Fibroblast of lung (primary cell): ENCODE measurements at regions not wholly inside any gene's neighbourhood (a gene's known extent, or its start where the extent isn't known, plus 50 kb on each side); places are given as distances from the start of the nearest gene placed in this dataset.

Experiments
- DNase-seq, 2 donors: peaks; one replicate each; pipeline versions ENCODE4 v3.0.0 to v3.0.0-alpha.2; 2010; ENCODE audit warnings: low read depth in 2 of 2
- H2AFZ ChIP-seq: 2 replicates; pipeline ENCODE4 v1.5.1; 2012; ENCODE audit warnings: low read length, control low read depth, inconsistent platforms
- H3K27ac ChIP-seq: 2 replicates; pipeline ENCODE4 v1.5.1; 2011; ENCODE audit warnings: low read length, control low read depth; ENCODE audit not compliant: insufficient read depth
- H3K27me3 ChIP-seq: 2 replicates; pipeline ENCODE4 v1.5.1; 2011; ENCODE audit warnings: mild to moderate bottlenecking, low read length; ENCODE audit not compliant: control insufficient read depth, insufficient read depth
- H3K36me3 ChIP-seq: 2 replicates; pipeline ENCODE4 v1.5.1; 2011; ENCODE audit warnings: low read length; ENCODE audit not compliant: control insufficient read depth, insufficient read depth
- H3K4me1 ChIP-seq: 2 replicates; pipeline ENCODE4 v1.5.1; 2011; ENCODE audit warnings: low read length; ENCODE audit not compliant: control insufficient read depth, insufficient read depth; ENCODE audit errors: extremely low read depth
- H3K4me2 ChIP-seq: 2 replicates; pipeline ENCODE4 v1.5.1; 2011; ENCODE audit warnings: low read length, control low read depth; ENCODE audit not compliant: insufficient read depth; ENCODE audit errors: extremely low read depth
- H3K4me3 ChIP-seq, 4 experiments: fragments of 200-600 bp in 1 of 4; sonication (generic) in 1 of 4; replicated peaks in 1 of 4; 2 replicates each; pipeline ENCODE4 v1.5.1; 2011 to 2016; ENCODE audit warnings: low read length in 4 of 4, low read depth in 3 of 4, mild to moderate bottlenecking in 3 of 4, control low read depth in 2 of 4, inconsistent platforms in 1 of 4, mixed read lengths in 1 of 4; ENCODE audit not compliant: insufficient read depth in 1 of 4; ENCODE audit errors: control extremely low read depth in 1 of 4
- H3K79me2 ChIP-seq: 2 replicates; pipeline ENCODE4 v1.5.1; 2012; ENCODE audit warnings: mild to moderate bottlenecking, low read length, inconsistent platforms; ENCODE audit not compliant: control insufficient read depth, insufficient read depth
- H3K9ac ChIP-seq: 2 replicates; pipeline ENCODE4 v1.5.1; 2011; ENCODE audit warnings: mild to moderate bottlenecking, low read length, control low read depth; ENCODE audit not compliant: insufficient read depth
- H3K9me3 ChIP-seq: 2 replicates; pipeline ENCODE4 v1.5.1; 2012; ENCODE audit warnings: low read depth, low read length; ENCODE audit not compliant: control insufficient read depth, insufficient read depth
- H4K20me1 ChIP-seq: 2 replicates; pipeline ENCODE4 v1.5.1; 2011; ENCODE audit warnings: low read length; ENCODE audit not compliant: control insufficient read depth, insufficient read depth; ENCODE audit errors: extremely low read depth
- EZH2 ChIP-seq: IDR thresholded peaks from 2 replicates; pipeline ENCODE4 v1.5.1; 2012; ENCODE audit warnings: low read length, control low read depth, mild to moderate bottlenecking; ENCODE audit errors: missing control alignments
- TF ChIP-seq, protein P1 (sequence below), 2 donors: IDR thresholded peaks in 1 of 2; conservative IDR thresholded peaks in 1 of 2; 1 replicate in 1 of 2; 2 replicates in 1 of 2; pipeline ENCODE4 v1.5.1; 2011 to 2012; ENCODE audit warnings: low read length in 2 of 2, control low read depth in 1 of 2, inconsistent platforms in 1 of 2, low read depth in 1 of 2, mild to moderate bottlenecking in 1 of 2

DNA sequence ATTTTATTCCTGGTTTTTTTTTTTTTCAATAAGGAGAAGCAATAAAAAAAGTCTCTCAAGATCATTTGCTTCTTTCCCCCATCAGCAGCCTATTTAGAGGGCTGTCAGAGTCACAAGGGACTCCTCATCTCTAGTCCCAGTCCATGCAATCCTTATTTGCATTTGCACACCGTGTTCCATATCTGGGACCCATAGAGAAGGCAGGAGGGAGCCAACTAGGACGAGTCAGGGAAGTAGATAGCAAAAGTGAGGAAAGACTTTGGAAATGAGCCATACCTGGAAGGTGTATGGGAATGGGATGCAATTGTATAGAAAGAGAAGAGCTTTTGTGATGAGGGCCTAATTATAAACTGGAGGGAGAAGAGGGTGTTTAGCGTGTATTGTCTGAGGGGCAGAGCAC lies 160.0 kb downstream of the PIK3R1 start:
- Histone ChIP-seq H3K9ac (no peak overlapping the region), H3K9me3 (no peaks in the 10 kb centered on the region), H3K79me2 (no peaks in the 10 kb centered on the region), H3K4me2 (no peak overlapping the region), H3K27ac (no peak overlapping the region), H3K27me3 (no peaks in the 10 kb centered on the region), H2AFZ (no peak overlapping the region), H3K36me3 (no peaks in the 10 kb centered on the region), H3K4me1 (no peaks in the 10 kb centered on the region), H3K4me3 (no peak overlapping the region), H4K20me1 (no peaks in the 10 kb centered on the region)
- TF ChIP-seq, protein P1, sequence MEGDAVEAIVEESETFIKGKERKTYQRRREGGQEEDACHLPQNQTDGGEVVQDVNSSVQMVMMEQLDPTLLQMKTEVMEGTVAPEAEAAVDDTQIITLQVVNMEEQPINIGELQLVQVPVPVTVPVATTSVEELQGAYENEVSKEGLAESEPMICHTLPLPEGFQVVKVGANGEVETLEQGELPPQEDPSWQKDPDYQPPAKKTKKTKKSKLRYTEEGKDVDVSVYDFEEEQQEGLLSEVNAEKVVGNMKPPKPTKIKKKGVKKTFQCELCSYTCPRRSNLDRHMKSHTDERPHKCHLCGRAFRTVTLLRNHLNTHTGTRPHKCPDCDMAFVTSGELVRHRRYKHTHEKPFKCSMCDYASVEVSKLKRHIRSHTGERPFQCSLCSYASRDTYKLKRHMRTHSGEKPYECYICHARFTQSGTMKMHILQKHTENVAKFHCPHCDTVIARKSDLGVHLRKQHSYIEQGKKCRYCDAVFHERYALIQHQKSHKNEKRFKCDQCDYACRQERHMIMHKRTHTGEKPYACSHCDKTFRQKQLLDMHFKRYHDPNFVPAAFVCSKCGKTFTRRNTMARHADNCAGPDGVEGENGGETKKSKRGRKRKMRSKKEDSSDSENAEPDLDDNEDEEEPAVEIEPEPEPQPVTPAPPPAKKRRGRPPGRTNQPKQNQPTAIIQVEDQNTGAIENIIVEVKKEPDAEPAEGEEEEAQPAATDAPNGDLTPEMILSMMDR (conservative IDR thresholded peaks at IDR 0.05 in 1 of 2, IDR thresholded peaks at IDR 0.05 in 1 of 2; ENCODE audit: low read depth in 1 of 2, low read length in 2 of 2) = no peak
- no peak for TF ChIP-seq EZH2
- DNase-seq = no peak

DNA sequence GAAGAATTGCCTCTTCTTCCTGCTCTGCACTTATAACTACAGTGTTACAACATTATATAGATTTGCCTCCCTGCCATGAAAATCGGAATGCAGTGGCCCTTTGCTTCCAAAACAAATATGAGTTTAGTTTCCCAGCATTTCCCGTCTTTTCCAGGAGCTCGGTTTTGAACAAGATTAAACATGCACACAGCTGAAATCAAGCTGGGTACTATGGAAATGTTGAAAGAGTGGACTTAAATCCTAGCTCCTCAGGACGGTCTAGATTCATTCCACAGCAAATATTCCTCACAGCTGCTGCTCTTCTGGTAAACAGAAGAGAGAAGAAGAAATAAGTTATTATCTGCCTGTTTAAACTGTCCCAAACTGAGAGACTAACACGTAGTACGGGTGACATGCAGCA lies 161.4 kb downstream of the PIK3R1 start:
- H3K36me3 ChIP-seq = no peaks in the 10 kb centered on the region
- peak in 1 of 2 donors; percentile 29 for DNase-seq

GRCh38 chr5:68377733-68378132 lies 162.2 kb downstream of the PIK3R1 start:
- no peaks in the 10 kb centered on the region for H3K36me3 ChIP-seq
- H4K20me1 ChIP-seq = no peaks in the 10 kb centered on the region
- no peak overlapping the region for H3K4me3 ChIP-seq
- no peaks in the 10 kb centered on the region for H3K79me2 ChIP-seq
- H3K9ac ChIP-seq = no peak overlapping the region
- H3K27ac ChIP-seq = no peak overlapping the region
- H3K4me1 ChIP-seq = no peaks in the 10 kb centered on the region
- H3K9me3 ChIP-seq = no peaks in the 10 kb centered on the region
- TF ChIP-seq EZH2 = no peak
- TF ChIP-seq, protein P1 (conservative IDR thresholded peaks at IDR 0.05 in 1 of 2, IDR thresholded peaks at IDR 0.05 in 1 of 2; ENCODE audit: low read depth in 1 of 2, low read length in 2 of 2) = no peak
- DNase-seq = no peak
- H2AFZ ChIP-seq = no peak overlapping the region
- H3K27me3 ChIP-seq = no peaks in the 10 kb centered on the region
- H3K4me2 ChIP-seq = no peak overlapping the region

More for the DNA sequence above, 161.4 kb downstream of the PIK3R1 start:
- Histone ChIP-seq H3K9me3 (no peaks in the 10 kb centered on the region), H4K20me1 (no peaks in the 10 kb centered on the region), H3K27ac (no peak overlapping the region), H2AFZ (peak overlapping the region; percentile 40), H3K27me3 (no peaks in the 10 kb centered on the region), H3K9ac (no peak overlapping the region), H3K4me1 (no peaks in the 10 kb centered on the region), H3K4me2 (no peak overlapping the region), H3K79me2 (no peaks in the 10 kb centered on the region), H3K4me3 (no peak overlapping the region)
- no peak for TF ChIP-seq EZH2
- TF ChIP-seq, protein P1 (conservative IDR thresholded peaks at IDR 0.05 in 1 of 2, IDR thresholded peaks at IDR 0.05 in 1 of 2; ENCODE audit: low read depth in 1 of 2, low read length in 2 of 2) = no peak
